ENCODE measurements at regions not wholly inside any gene's neighbourhood (a gene's known extent, or its start where the extent isn't known, plus 50 kb on each side); places are given as distances from the start of the nearest gene placed in this dataset.
"Not testable (repeated sequence)": the region's sequence is repeated elsewhere in the genome, so short reads cannot be mapped to it uniquely, and the experiment has no call there.

- Histone ChIP-seq H3K4me1 (ENCODE audit: insufficient read depth, low read length) (peaks cover 12% of the 10 kb centered on the region; the same call in 1 of the 2 replicates), H3K4me3 (ENCODE audit: low read length) (no peak overlapping the region), H3K9ac (ENCODE audit: low read depth, low read length) (no peak overlapping the region), H3K36me3 (ENCODE audit: insufficient read depth, low read depth, low read length) (no peaks in the 10 kb centered on the region), H3K9me3 (ENCODE audit: insufficient read depth, low read depth, low read length) (no peaks in the 10 kb centered on the region), H3K27ac (ENCODE audit: low read length) (no peak overlapping the region), H3K27me3 (ENCODE audit: insufficient read depth, low read length) (no peaks in the 10 kb centered on the region; the same call in 1 of the 2 replicates)
These were observed 151.2 kb downstream of the NDUFA10 start for GRCh38 chr2:239873656-239874635.

GRCh38 chr2:239871481-239872435 lies 153.4 kb downstream of the NDUFA10 start:
- Histone ChIP-seq H3K27ac (ENCODE audit: low read length) (no peak overlapping the region), H3K9ac (ENCODE audit: low read depth, low read length) (no peak overlapping the region), H3K9me3 (ENCODE audit: insufficient read depth, low read depth, low read length) (peaks cover 20% of the 10 kb centered on the region; the same call in 1 of the 2 replicates), H3K4me1 (ENCODE audit: insufficient read depth, low read length) (no peaks in the 10 kb centered on the region), H3K4me3 (ENCODE audit: low read length) (no peak overlapping the region), H3K36me3 (ENCODE audit: insufficient read depth, low read depth, low read length) (no peaks in the 10 kb centered on the region), H3K27me3 (ENCODE audit: insufficient read depth, low read length) (no peaks in the 10 kb centered on the region)

GRCh38 chr2:239870863-239871262 lies 154.3 kb downstream of the NDUFA10 start:
- H3K27ac ChIP-seq (ENCODE audit: low read length): no peak overlapping the region
- no peaks in the 10 kb centered on the region for H3K36me3 ChIP-seq (ENCODE audit: insufficient read depth, low read depth, low read length)
- no peaks in the 10 kb centered on the region for H3K27me3 ChIP-seq (ENCODE audit: insufficient read depth, low read length)
- H3K9me3 ChIP-seq (ENCODE audit: insufficient read depth, low read depth, low read length): peaks cover 29% of the 10 kb centered on the region; the same call in 1 of the 2 replicates
- H3K4me3 ChIP-seq (ENCODE audit: low read length): no peak overlapping the region
- H3K9ac ChIP-seq (ENCODE audit: low read depth, low read length): no peak overlapping the region
- H3K4me1 ChIP-seq (ENCODE audit: insufficient read depth, low read length): no peaks in the 10 kb centered on the region

GRCh38 chr2:239870276-239870675 lies 154.9 kb downstream of the NDUFA10 start:
- Histone ChIP-seq H3K9me3 (ENCODE audit: insufficient read depth, low read depth, low read length) (peaks cover 31% of the 10 kb centered on the region; the same call in 1 of the 2 replicates), H3K4me3 (ENCODE audit: low read length) (no peak overlapping the region), H3K9ac (ENCODE audit: low read depth, low read length) (no peak overlapping the region), H3K27me3 (ENCODE audit: insufficient read depth, low read length) (no peaks in the 10 kb centered on the region), H3K36me3 (ENCODE audit: insufficient read depth, low read depth, low read length) (no peaks in the 10 kb centered on the region), H3K4me1 (ENCODE audit: insufficient read depth, low read length) (no peaks in the 10 kb centered on the region), H3K27ac (ENCODE audit: low read length) (no peak overlapping the region)

- peaks cover 31% of the 10 kb centered on the region; the same call in 1 of the 2 replicates for H3K9me3 ChIP-seq (ENCODE audit: insufficient read depth, low read depth, low read length)
- H3K9ac ChIP-seq (ENCODE audit: low read depth, low read length): no peak overlapping the region
- H3K36me3 ChIP-seq (ENCODE audit: insufficient read depth, low read depth, low read length): no peaks in the 10 kb centered on the region
- H3K27ac ChIP-seq (ENCODE audit: low read length): no peak overlapping the region
- H3K4me1 ChIP-seq (ENCODE audit: insufficient read depth, low read length): no peaks in the 10 kb centered on the region
- no peak overlapping the region for H3K4me3 ChIP-seq (ENCODE audit: low read length)
- H3K27me3 ChIP-seq (ENCODE audit: insufficient read depth, low read length): no peaks in the 10 kb centered on the region
These were observed 155.6 kb downstream of the NDUFA10 start for GRCh38 chr2:239869272-239870155.

GRCh38 chr2:239868556-239869181 lies 156.5 kb downstream of the NDUFA10 start:
- Histone ChIP-seq H3K36me3 (ENCODE audit: insufficient read depth, low read depth, low read length) (no peaks in the 10 kb centered on the region), H3K27me3 (ENCODE audit: insufficient read depth, low read length) (no peaks in the 10 kb centered on the region), H3K4me1 (ENCODE audit: insufficient read depth, low read length) (no peaks in the 10 kb centered on the region), H3K9me3 (ENCODE audit: insufficient read depth, low read depth, low read length) (peaks cover 31% of the 10 kb centered on the region; the same call in 1 of the 2 replicates), H3K9ac (ENCODE audit: low read depth, low read length) (no peak overlapping the region), H3K27ac (ENCODE audit: low read length) (no peak overlapping the region), H3K4me3 (ENCODE audit: low read length) (no peak overlapping the region)

- Histone ChIP-seq H3K36me3 (ENCODE audit: insufficient read depth, low read depth, low read length) (no peaks in the 10 kb centered on the region), H3K27ac (ENCODE audit: low read length) (no peak overlapping the region), H3K4me1 (ENCODE audit: insufficient read depth, low read length) (no peaks in the 10 kb centered on the region), H3K27me3 (ENCODE audit: insufficient read depth, low read length) (no peaks in the 10 kb centered on the region), H3K9me3 (ENCODE audit: insufficient read depth, low read depth, low read length) (peaks cover 31% of the 10 kb centered on the region; the same call in 1 of the 2 replicates), H3K4me3 (ENCODE audit: low read length) (no peak overlapping the region), H3K9ac (ENCODE audit: low read depth, low read length) (no peak overlapping the region)
These were observed 158.4 kb downstream of the NDUFA10 start for GRCh38 chr2:239866778-239867177.

- Histone ChIP-seq H3K9ac (ENCODE audit: low read depth, low read length) (no peak overlapping the region), H3K4me1 (ENCODE audit: insufficient read depth, low read length) (no peaks in the 10 kb centered on the region), H3K27ac (ENCODE audit: low read length) (no peak overlapping the region), H3K36me3 (ENCODE audit: insufficient read depth, low read depth, low read length) (no peaks in the 10 kb centered on the region), H3K9me3 (ENCODE audit: insufficient read depth, low read depth, low read length) (peaks cover 31% of the 10 kb centered on the region; the same call in 1 of the 2 replicates), H3K27me3 (ENCODE audit: insufficient read depth, low read length) (no peaks in the 10 kb centered on the region), H3K4me3 (ENCODE audit: low read length) (no peak overlapping the region)
These were observed 158.8 kb downstream of the NDUFA10 start for GRCh38 chr2:239866350-239866749.

GRCh38 chr2:239865856-239866255 lies 159.3 kb downstream of the NDUFA10 start:
- not testable (repeated sequence) for H3K9ac ChIP-seq (ENCODE audit: low read depth, low read length); H3K4me3 ChIP-seq (ENCODE audit: low read length)
- peaks cover 31% of the 10 kb centered on the region; the same call in 1 of the 2 replicates for H3K9me3 ChIP-seq (ENCODE audit: insufficient read depth, low read depth, low read length)

GRCh38 chr2:239865059-239865639 lies 160.0 kb downstream of the NDUFA10 start:
- H3K27me3 ChIP-seq (ENCODE audit: insufficient read depth, low read length): no peaks in the 10 kb centered on the region
- H3K27ac ChIP-seq (ENCODE audit: low read length): no peak overlapping the region
- H3K9ac ChIP-seq (ENCODE audit: low read depth, low read length): no peak overlapping the region
- no peak overlapping the region for H3K4me3 ChIP-seq (ENCODE audit: low read length)
- H3K4me1 ChIP-seq (ENCODE audit: insufficient read depth, low read length): no peaks in the 10 kb centered on the region
- peaks cover 31% of the 10 kb centered on the region; the same call in 1 of the 2 replicates for H3K9me3 ChIP-seq (ENCODE audit: insufficient read depth, low read depth, low read length)
- no peaks in the 10 kb centered on the region for H3K36me3 ChIP-seq (ENCODE audit: insufficient read depth, low read depth, low read length)

More at GRCh38 chr2:239865856-239866255, 159.3 kb downstream of the NDUFA10 start:
- H3K36me3 ChIP-seq (ENCODE audit: insufficient read depth, low read depth, low read length); H3K27ac ChIP-seq (ENCODE audit: low read length); H3K4me1 ChIP-seq (ENCODE audit: insufficient read depth, low read length); H3K27me3 ChIP-seq (ENCODE audit: insufficient read depth, low read length): not testable (repeated sequence)

Data from iPS-20b (cell line).